C4-2B (cell line): ENCODE measurements at regions not wholly inside any gene's neighbourhood (a gene's known extent, or its start where the extent isn't known, plus 50 kb on each side); places are given as distances from the start of the nearest gene placed in this dataset.

ENCODE experiments used
- ZFX ChIP-seq: fragments of 450-650 bp; IDR thresholded peaks from 2 replicates; pipeline ENCODE4 v1.6.1; 2017
- TF ChIP-seq, protein P1 (sequence below): fragments of 450-650 bp; conservative IDR thresholded peaks from 2 replicates; pipeline ENCODE4 v1.5.1; 2017; ENCODE audit warnings: mild to moderate bottlenecking

DNA sequence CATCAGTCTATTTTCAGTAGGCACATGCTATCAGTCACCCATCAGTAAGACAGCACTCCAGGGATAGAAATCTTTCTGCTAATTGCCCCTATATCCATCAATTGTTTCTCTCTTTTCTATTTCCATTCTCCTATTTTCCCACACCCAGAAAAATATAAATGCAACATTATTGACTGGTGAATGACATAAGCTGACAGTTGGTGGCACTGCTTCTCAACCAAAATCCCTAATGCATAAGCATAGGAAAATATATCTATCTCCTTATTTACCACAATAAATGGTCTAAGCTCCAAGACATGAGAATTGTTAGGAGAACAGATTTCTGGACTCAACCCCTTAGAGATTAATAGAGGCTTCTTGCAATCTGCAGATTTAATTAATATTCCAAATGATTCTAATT lies 64.0 kb upstream of the REG3A start:
- TF ChIP-seq, protein P1, sequence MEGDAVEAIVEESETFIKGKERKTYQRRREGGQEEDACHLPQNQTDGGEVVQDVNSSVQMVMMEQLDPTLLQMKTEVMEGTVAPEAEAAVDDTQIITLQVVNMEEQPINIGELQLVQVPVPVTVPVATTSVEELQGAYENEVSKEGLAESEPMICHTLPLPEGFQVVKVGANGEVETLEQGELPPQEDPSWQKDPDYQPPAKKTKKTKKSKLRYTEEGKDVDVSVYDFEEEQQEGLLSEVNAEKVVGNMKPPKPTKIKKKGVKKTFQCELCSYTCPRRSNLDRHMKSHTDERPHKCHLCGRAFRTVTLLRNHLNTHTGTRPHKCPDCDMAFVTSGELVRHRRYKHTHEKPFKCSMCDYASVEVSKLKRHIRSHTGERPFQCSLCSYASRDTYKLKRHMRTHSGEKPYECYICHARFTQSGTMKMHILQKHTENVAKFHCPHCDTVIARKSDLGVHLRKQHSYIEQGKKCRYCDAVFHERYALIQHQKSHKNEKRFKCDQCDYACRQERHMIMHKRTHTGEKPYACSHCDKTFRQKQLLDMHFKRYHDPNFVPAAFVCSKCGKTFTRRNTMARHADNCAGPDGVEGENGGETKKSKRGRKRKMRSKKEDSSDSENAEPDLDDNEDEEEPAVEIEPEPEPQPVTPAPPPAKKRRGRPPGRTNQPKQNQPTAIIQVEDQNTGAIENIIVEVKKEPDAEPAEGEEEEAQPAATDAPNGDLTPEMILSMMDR = peak; percentile 37
- no peak for TF ChIP-seq ZFX
